Calu3 (cell line): ENCODE measurements at regions not wholly inside any gene's neighbourhood (a gene's known extent, or its start where the extent isn't known, plus 50 kb on each side); places are given as distances from the start of the nearest gene placed in this dataset.

Source experiments
- BruUV-seq: library from RNA; stranded (reverse); fragments of 400-500 nt; replicated peaks from 2 replicates; lab custom pipeline; 2021; lab: Mats Ljungman, UMichigan
- CTCF ChIA-PET: fragments of 300-600 bp; sonication (Branson Sonifier 250); formaldehyde crosslinking; loops from one replicate; lab custom pipeline; 2022; ENCODE audit warnings: antibody characterized with exemption; lab: Charles Lee
- DNase-seq: peaks from one replicate; pipeline ENCODE4 v3.0.0; 2022
- H3K27ac Mint-ChIP-seq: one replicate; pipeline ENCODE4 v1.8.0; 2022; ENCODE audit warnings: mixed read lengths; ENCODE audit not compliant: unreplicated experiment
- H3K27me3 Mint-ChIP-seq: one replicate; pipeline ENCODE4 v1.8.0; 2022; ENCODE audit warnings: mixed read lengths; ENCODE audit not compliant: unreplicated experiment
- H3K36me3 Mint-ChIP-seq: one replicate; pipeline ENCODE4 v1.8.0; 2022; ENCODE audit warnings: mild to moderate bottlenecking, moderate library complexity, mixed read lengths; ENCODE audit not compliant: insufficient read depth, unreplicated experiment
- H3K4me1 Mint-ChIP-seq: one replicate; pipeline ENCODE4 v1.8.0; 2022; ENCODE audit warnings: mild to moderate bottlenecking, low read depth, mixed read lengths; ENCODE audit not compliant: unreplicated experiment
- H3K4me3 Mint-ChIP-seq: one replicate; pipeline ENCODE4 v1.8.0; 2022; ENCODE audit warnings: mild to moderate bottlenecking, low read depth, moderate library complexity, mixed read lengths; ENCODE audit not compliant: unreplicated experiment
- H3K9me3 Mint-ChIP-seq: one replicate; pipeline ENCODE4 v1.8.0; 2022; ENCODE audit warnings: low read depth, mixed read lengths; ENCODE audit not compliant: unreplicated experiment
- intact Hi-C: fragments of 100-400 bp; cut with micrococcal nuclease; formaldehyde crosslinking; loops from one replicate; pipeline ENCODE4 v1.10.0; 2022; ENCODE audit not compliant: unreplicated experiment
- TF ChIP-seq, protein P1 (sequence below): fragments of 200-600 bp; IDR thresholded peaks from one replicate; pipeline ENCODE4 v1.8.0; 2022; ENCODE audit warnings: antibody characterized with exemption; ENCODE audit not compliant: unreplicated experiment

DNA sequence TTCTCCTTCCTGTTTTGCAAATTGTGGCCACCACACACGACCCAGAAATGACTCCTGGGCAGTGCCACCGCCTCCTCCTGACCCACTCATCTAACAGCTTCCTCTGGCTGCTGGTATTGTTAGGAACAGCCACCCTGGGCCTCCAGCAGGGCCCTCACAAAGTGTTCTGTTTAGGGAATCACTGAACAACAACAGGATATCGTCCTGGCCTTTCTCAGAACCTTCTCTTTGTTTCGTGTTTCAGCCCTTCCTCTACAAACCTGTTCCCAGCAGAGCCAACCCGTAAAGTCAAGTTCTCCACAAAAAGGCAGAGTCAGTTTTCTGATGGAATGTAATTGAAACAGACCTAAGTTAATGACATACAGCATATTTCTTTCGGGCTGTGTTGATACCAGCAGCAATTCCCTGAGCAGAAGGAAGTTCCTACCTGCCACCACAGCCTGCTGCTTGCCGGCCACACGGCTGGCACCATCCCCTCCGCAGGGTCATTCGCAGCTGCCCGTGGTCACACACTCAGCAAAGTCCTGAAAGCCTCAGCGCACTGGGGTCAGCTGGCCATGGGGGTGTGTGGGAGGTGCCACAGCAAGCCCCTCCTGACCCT is 91.7 kb upstream of the PITRM1 start:
- intact Hi-C loops: no loop called here
- no TSS peak for BruUV-seq

DNA sequence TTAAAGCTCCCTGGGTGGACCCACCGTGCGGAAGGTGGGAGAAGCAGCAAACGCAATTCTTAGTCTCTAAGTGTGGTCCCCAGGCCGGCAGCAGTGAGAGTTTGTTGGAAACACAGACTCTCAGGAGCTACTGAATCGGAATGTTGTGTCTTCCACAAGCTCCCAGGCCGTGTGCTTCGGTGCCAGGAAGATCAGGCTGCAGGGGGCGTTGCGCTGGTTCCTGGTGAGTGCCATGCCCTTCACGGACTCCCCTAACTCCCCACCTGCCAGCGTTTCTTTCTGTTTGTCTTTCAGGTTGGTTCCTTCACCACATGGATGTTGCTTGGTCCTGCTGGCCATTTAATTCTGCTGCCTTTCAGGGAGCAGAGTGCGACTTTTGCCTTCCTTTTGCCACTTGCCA is 91.2 kb upstream of the PITRM1 start:
- intact Hi-C loops: no loop called here
- H3K4me3 Mint-ChIP-seq: no peak overlapping the region
- CTCF ChIA-PET: no interaction called here
- peaks cover 19% of the 10 kb centered on the region for H3K4me1 Mint-ChIP-seq
- H3K27ac Mint-ChIP-seq: no peak overlapping the region
- TF ChIP-seq, protein P1, sequence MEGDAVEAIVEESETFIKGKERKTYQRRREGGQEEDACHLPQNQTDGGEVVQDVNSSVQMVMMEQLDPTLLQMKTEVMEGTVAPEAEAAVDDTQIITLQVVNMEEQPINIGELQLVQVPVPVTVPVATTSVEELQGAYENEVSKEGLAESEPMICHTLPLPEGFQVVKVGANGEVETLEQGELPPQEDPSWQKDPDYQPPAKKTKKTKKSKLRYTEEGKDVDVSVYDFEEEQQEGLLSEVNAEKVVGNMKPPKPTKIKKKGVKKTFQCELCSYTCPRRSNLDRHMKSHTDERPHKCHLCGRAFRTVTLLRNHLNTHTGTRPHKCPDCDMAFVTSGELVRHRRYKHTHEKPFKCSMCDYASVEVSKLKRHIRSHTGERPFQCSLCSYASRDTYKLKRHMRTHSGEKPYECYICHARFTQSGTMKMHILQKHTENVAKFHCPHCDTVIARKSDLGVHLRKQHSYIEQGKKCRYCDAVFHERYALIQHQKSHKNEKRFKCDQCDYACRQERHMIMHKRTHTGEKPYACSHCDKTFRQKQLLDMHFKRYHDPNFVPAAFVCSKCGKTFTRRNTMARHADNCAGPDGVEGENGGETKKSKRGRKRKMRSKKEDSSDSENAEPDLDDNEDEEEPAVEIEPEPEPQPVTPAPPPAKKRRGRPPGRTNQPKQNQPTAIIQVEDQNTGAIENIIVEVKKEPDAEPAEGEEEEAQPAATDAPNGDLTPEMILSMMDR: no peak
- BruUV-seq: no TSS peak
- H3K27me3 Mint-ChIP-seq: peaks cover 22% of the 10 kb centered on the region
- no peaks in the 10 kb centered on the region for H3K36me3 Mint-ChIP-seq
- no peaks in the 10 kb centered on the region for H3K9me3 Mint-ChIP-seq
- DNase-seq: no peak

More for the DNA sequence above, 91.7 kb upstream of the PITRM1 start:
- H3K27ac Mint-ChIP-seq: no peak overlapping the region
- TF ChIP-seq, protein P1: no peak
- H3K9me3 Mint-ChIP-seq: no peaks in the 10 kb centered on the region
- DNase-seq: no peak
- no peaks in the 10 kb centered on the region for H3K36me3 Mint-ChIP-seq
- H3K4me1 Mint-ChIP-seq: peaks cover 19% of the 10 kb centered on the region
- CTCF ChIA-PET: no interaction called here
- H3K27me3 Mint-ChIP-seq: peaks cover 22% of the 10 kb centered on the region
- no peak overlapping the region for H3K4me3 Mint-ChIP-seq

GRCh38 chr10:3263082-3263481 is 90.5 kb upstream of the PITRM1 start:
- H3K27ac Mint-ChIP-seq: no peak overlapping the region
- peaks cover 22% of the 10 kb centered on the region for H3K27me3 Mint-ChIP-seq
- TF ChIP-seq, protein P1: no peak
- H3K36me3 Mint-ChIP-seq: no peaks in the 10 kb centered on the region
- no TSS peak for BruUV-seq
- H3K9me3 Mint-ChIP-seq: no peaks in the 10 kb centered on the region
- no peak for DNase-seq
- no peak overlapping the region for H3K4me3 Mint-ChIP-seq
- peaks cover 19% of the 10 kb centered on the region for H3K4me1 Mint-ChIP-seq
- CTCF ChIA-PET: no interaction called here
- intact Hi-C loops: no loop called here

DNA sequence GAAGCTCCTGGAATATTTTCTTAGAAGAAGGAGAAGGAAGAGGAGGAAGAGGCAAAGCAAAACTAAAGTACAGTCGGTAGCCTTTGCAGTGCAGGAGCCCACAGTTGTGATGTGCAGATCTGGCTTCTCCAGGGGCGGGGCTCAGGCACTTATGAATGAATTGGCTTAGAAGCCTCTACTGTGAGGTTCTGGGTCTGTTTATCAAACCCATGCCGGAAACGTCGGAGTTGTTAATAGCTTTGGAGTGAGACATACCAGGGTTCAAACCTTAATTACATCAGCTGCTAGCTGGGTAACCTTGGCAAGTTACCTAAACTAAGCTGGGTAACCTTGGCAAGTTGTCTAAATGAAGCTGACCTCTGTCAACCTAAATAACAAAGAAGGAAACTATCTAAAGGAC is 89.3 kb upstream of the PITRM1 start:
- Mint-ChIP-seq H3K9me3 (no peaks in the 10 kb centered on the region), H3K4me3 (no peak overlapping the region), H3K27me3 (peaks cover 22% of the 10 kb centered on the region), H3K27ac (no peak overlapping the region), H3K4me1 (peaks cover 19% of the 10 kb centered on the region), H3K36me3 (no peaks in the 10 kb centered on the region)
- CTCF ChIA-PET: no interaction called here
- intact Hi-C loops: no loop called here
- TF ChIP-seq, protein P1: no peak
- no TSS peak for BruUV-seq
- no peak for DNase-seq
